GM13977 (cell line): ENCODE measurements at regions not wholly inside any gene's neighbourhood (a gene's known extent, or its start where the extent isn't known, plus 50 kb on each side); places are given as distances from the start of the nearest gene placed in this dataset.
A peak's percentile ranks its signal among the peaks of the same experiment; 100 is the strongest.

Source experiments
- DNase-seq: peaks from one replicate; pipeline ENCODE4 v3.0.0; 2012; ENCODE audit warnings: low spot score
- CTCF ChIP-seq: IDR thresholded peaks from 2 replicates; pipeline ENCODE4 v1.5.1; 2012; ENCODE audit warnings: mild to moderate bottlenecking, control low read depth; ENCODE audit not compliant: insufficient read depth; ENCODE audit errors: extremely low read depth, missing control alignments
- in situ Hi-C: fragments of 300-500 bp; cut with MboI; formaldehyde crosslinking; loops from one replicate; pipeline ENCODE4 v1.12.0; 2022; ENCODE audit warnings: low sequenced_read_pairs, low pct_unique_long_range_greater_than_20kb, mixed read lengths, inconsistent platforms; ENCODE audit not compliant: unreplicated experiment

GRCh38 chr3:87088430-87088992, 97.6 kb upstream of the VGLL3 start:
- in situ Hi-C loops, result no loop called here
- TF ChIP-seq CTCF, result no peak
- DNase-seq, result no peak

GRCh38 chr3:87084868-87085267, 93.9 kb upstream of the VGLL3 start:
- in situ Hi-C loops, result no loop called here
- no peak for TF ChIP-seq CTCF
- DNase-seq, result no peak

- TF ChIP-seq CTCF, result peak; percentile 57
- DNase-seq, result peak; percentile 48
Measured at GRCh38 chr3:87082796-87083440, 92.0 kb upstream of the VGLL3 start.

GRCh38 chr3:87077355-87077754, 86.4 kb upstream of the VGLL3 start:
- TF ChIP-seq CTCF, result no peak
- in situ Hi-C loops, result no loop called here
- DNase-seq, result no peak

More at GRCh38 chr3:87082796-87083440, 92.0 kb upstream of the VGLL3 start:
- in situ Hi-C loops, result no loop called here

GRCh38 chr3:87076946-87077345, 86.0 kb upstream of the VGLL3 start:
- no peak for TF ChIP-seq CTCF
- DNase-seq, result no peak
- in situ Hi-C loops, result no loop called here

- in situ Hi-C loops, result no loop called here
- no peak for DNase-seq
- TF ChIP-seq CTCF, result no peak
Measured at GRCh38 chr3:87073496-87074145, 82.7 kb upstream of the VGLL3 start.
